HepG2 (cell line): ENCODE measurements at regions not wholly inside any gene's neighbourhood (a gene's known extent, or its start where the extent isn't known, plus 50 kb on each side); places are given as distances from the start of the nearest gene placed in this dataset.

Experiments
- ARID3A ChIP-seq: IDR thresholded peaks from 2 replicates; pipeline ENCODE4 v1.6.1; 2012; ENCODE audit warnings: low read depth, low read length, improper control_type of control experiment
- ATF6 ChIP-seq: sonication (generic); formaldehyde crosslinking; conservative IDR thresholded peaks from 2 replicates; pipeline ENCODE4 v1.4.0; 2020; ENCODE audit warnings: missing genetic modification reagents
- BCL3 ChIP-seq: sonication (generic); formaldehyde crosslinking; IDR thresholded peaks from 2 replicates; pipeline ENCODE4 v1.5.1; 2020; ENCODE audit warnings: mild to moderate bottlenecking, missing genetic modification reagents, moderate library complexity
- DNMT1 ChIP-seq: sonication (generic); formaldehyde crosslinking; IDR thresholded peaks from 2 replicates; pipeline ENCODE4 v1.5.1; 2020; ENCODE audit warnings: mild to moderate bottlenecking, missing genetic modification reagents
- DNMT3B ChIP-seq: conservative IDR thresholded peaks from 2 replicates; pipeline ENCODE4 v1.6.1; 2016; ENCODE audit warnings: missing biosample characterization, control low read depth
- FOXA3 ChIP-seq: IDR thresholded peaks from 2 replicates; pipeline ENCODE4 v1.6.1; 2016; ENCODE audit warnings: missing genetic modification reagents, missing compliant biosample characterization
- GFI1 ChIP-seq: sonication (generic); formaldehyde crosslinking; IDR thresholded peaks from 2 replicates; pipeline ENCODE4 v1.5.0; 2020; ENCODE audit warnings: missing genetic modification reagents, mild to moderate bottlenecking, borderline replicate concordance
- HOXD1 ChIP-seq: sonication (generic); formaldehyde crosslinking; IDR thresholded peaks from 2 replicates; pipeline ENCODE4 v1.5.0; 2020; ENCODE audit warnings: missing genetic modification reagents
- KAT7 ChIP-seq: IDR thresholded peaks from 2 replicates; pipeline ENCODE4 v1.6.1; 2018; ENCODE audit warnings: borderline replicate concordance, missing compliant biosample characterization
- LCORL ChIP-seq, 2 experiments: fragments of 450-650 bp in 1 of 2; sonication (generic) in 1 of 2; formaldehyde crosslinking in 1 of 2; IDR thresholded peaks; 2 replicates each; pipeline versions ENCODE4 v1.5.0 to v1.6.1; 2017 to 2020; ENCODE audit warnings: antibody characterized with exemption in 1 of 2, missing genetic modification reagents in 1 of 2
- NFE2 ChIP-seq: sonication (generic); formaldehyde crosslinking; IDR thresholded peaks from 2 replicates; pipeline ENCODE4 v1.4.0; 2020; ENCODE audit warnings: missing genetic modification reagents
- NFIB ChIP-seq: sonication (generic); formaldehyde crosslinking; IDR thresholded peaks from 2 replicates; pipeline ENCODE4 v1.9.0; 2021; ENCODE audit warnings: missing genetic modification reagents, mild to moderate bottlenecking, borderline replicate concordance
- RBAK ChIP-seq: sonication (generic); formaldehyde crosslinking; IDR thresholded peaks from 2 replicates; pipeline ENCODE4 v1.5.1; 2020; ENCODE audit warnings: mild to moderate bottlenecking, missing genetic modification reagents
- SNAPC4 ChIP-seq: sonication (generic); formaldehyde crosslinking; IDR thresholded peaks from 2 replicates; pipeline ENCODE4 v1.4.0; 2020; ENCODE audit warnings: mild to moderate bottlenecking, missing genetic modification reagents
- SOX6 ChIP-seq, 2 experiments: fragments of 450-650 bp in 1 of 2; sonication (generic) in 1 of 2; formaldehyde crosslinking in 1 of 2; IDR thresholded peaks; 2 replicates each; pipeline versions ENCODE4 v1.4.0 to v1.6.1; 2017 to 2020; ENCODE audit warnings: antibody characterized with exemption in 1 of 2, mild to moderate bottlenecking in 1 of 2, missing genetic modification reagents in 1 of 2
- TBX2 ChIP-seq: sonication (generic); formaldehyde crosslinking; IDR thresholded peaks from 2 replicates; pipeline ENCODE4 v1.5.0; 2020; ENCODE audit warnings: missing genetic modification reagents, mild to moderate bottlenecking, borderline replicate concordance
- ZNF766 ChIP-seq: sonication (generic); formaldehyde crosslinking; IDR thresholded peaks from 2 replicates; pipeline ENCODE4 v1.5.0; 2020; ENCODE audit warnings: missing genetic modification reagents, borderline replicate concordance
- ZNF781 ChIP-seq: sonication (generic); formaldehyde crosslinking; IDR thresholded peaks from 2 replicates; pipeline ENCODE4 v1.5.1; 2020; ENCODE audit warnings: borderline replicate concordance, mild to moderate bottlenecking, missing genetic modification reagents; ENCODE audit errors: not compliant biosample characterization

GRCh38 chr2:20108655-20109396 lies 57.4 kb upstream of the LAPTM4A start (continued):
- TF ChIP-seq BCL3 (CRISPR knock-in tag) (0 out of 2 replicates have a peak, but pooled peaks have one; percentile 50), ZNF781 (CRISPR knock-in tag) (peak; percentile 71), DNMT1 (CRISPR knock-in tag) (no peak), ARID3A (no peak), SNAPC4 (CRISPR knock-in tag) (peak; percentile 58; the same call in 1 of the 2 replicates), GFI1 (CRISPR knock-in tag) (peak; percentile 43; the same call in 1 of the 2 replicates), FOXA3 (CRISPR knock-in tag) (peak; percentile 88), NFE2 (CRISPR knock-in tag) (peak; percentile 67; the same call in 1 of the 2 replicates), NFIB (CRISPR knock-in tag) (no peak), HOXD1 (no peak), ATF6 (CRISPR knock-in tag) (no peak), TBX2 (CRISPR knock-in tag) (peak; percentile 56; the same call in 1 of the 2 replicates), SOX6 (IDR thresholded peaks at IDR 0.05) (no peak), SOX6 (CRISPR knock-in tag; IDR thresholded peaks at IDR 0.05) (peak; percentile 54; the same call in 1 of the 2 replicates), RBAK (CRISPR knock-in tag) (no peak), DNMT3B (CRISPR knock-in tag) (peak; percentile 42; the same call in 1 of the 2 replicates), ZNF766 (no peak), LCORL (IDR thresholded peaks at IDR 0.05) (no peak), LCORL (CRISPR knock-in tag; IDR thresholded peaks at IDR 0.05) (peak; percentile 66), KAT7 (CRISPR knock-in tag) (0 out of 2 replicates have a peak, but pooled peaks have one; percentile 18)
- TF ChIP-seq, all 625 proteins: peak for 119
